Astrocyte (in vitro differentiated cells and primary cell): ENCODE measurements at regions not wholly inside any gene's neighbourhood (a gene's known extent, or its start where the extent isn't known, plus 50 kb on each side); places are given as distances from the start of the nearest gene placed in this dataset.
"Not testable (repeated sequence)": the region's sequence is repeated elsewhere in the genome, so short reads cannot be mapped to it uniquely, and the experiment has no call there.

Experiments used
- DNase-seq: peaks from one replicate; pipeline ENCODE4 v3.0.0-alpha.2; 2010; ENCODE audit warnings: low read depth
- FAIRE-seq: peaks from 2 replicates; lab custom pipeline; 2011; peaks lifted over from hg19 to GRCh38; lab: Jason Lieb, UNC
- H2AFZ ChIP-seq: 2 replicates; pipeline ENCODE4 v1.6.0; 2012; ENCODE audit warnings: low read depth, low read length, inconsistent platforms
- H3K27ac ChIP-seq: 2 replicates; pipeline ENCODE4 v1.5.1; 2011; ENCODE audit warnings: low read depth, low read length, inconsistent platforms
- H3K27me3 ChIP-seq: 2 replicates; pipeline ENCODE4 v1.6.0; 2011; ENCODE audit warnings: low read length, inconsistent platforms; ENCODE audit not compliant: insufficient read depth
- H3K36me3 ChIP-seq: 2 replicates; pipeline ENCODE4 v1.5.1; 2011; ENCODE audit warnings: low read length, inconsistent platforms; ENCODE audit not compliant: insufficient read depth
- H3K4me1 ChIP-seq: 2 replicates; pipeline ENCODE4 v1.5.1; 2011; ENCODE audit warnings: low read length, inconsistent platforms; ENCODE audit not compliant: insufficient read depth
- H3K4me2 ChIP-seq: 2 replicates; pipeline ENCODE4 v1.6.0; 2012; ENCODE audit warnings: low read length, inconsistent platforms
- H3K4me3 ChIP-seq: 2 replicates; pipeline ENCODE4 v1.5.1; 2011; ENCODE audit warnings: low read depth, mild to moderate bottlenecking, low read length, inconsistent platforms; ENCODE audit not compliant: insufficient read depth
- H3K79me2 ChIP-seq: 2 replicates; pipeline ENCODE4 v1.6.0; 2012; ENCODE audit warnings: mild to moderate bottlenecking, low read length, inconsistent platforms; ENCODE audit not compliant: insufficient read depth
- H3K9ac ChIP-seq: 2 replicates; pipeline ENCODE4 v1.6.0; 2012; ENCODE audit warnings: mild to moderate bottlenecking, low read length, inconsistent platforms
- H3K9me3 ChIP-seq: 2 replicates; pipeline ENCODE4 v1.5.1; 2012; ENCODE audit warnings: low read depth, mild to moderate bottlenecking, low read length, inconsistent platforms; ENCODE audit not compliant: insufficient read depth
- H4K20me1 ChIP-seq: 2 replicates; pipeline ENCODE4 v1.6.0; 2012; ENCODE audit warnings: low read length, inconsistent platforms; ENCODE audit not compliant: insufficient read depth
- H3K27ac Mint-ChIP-seq: one replicate; pipeline ENCODE4 v1.8.0; 2021; ENCODE audit warnings: mild to moderate bottlenecking, mixed read lengths; ENCODE audit not compliant: unreplicated experiment
- H3K27me3 Mint-ChIP-seq: one replicate; pipeline ENCODE4 v1.8.0; 2021; ENCODE audit warnings: low read depth, mixed read lengths; ENCODE audit not compliant: unreplicated experiment
- H3K36me3 Mint-ChIP-seq: one replicate; pipeline ENCODE4 v1.8.0; 2021; ENCODE audit warnings: low read depth, mixed read lengths; ENCODE audit not compliant: unreplicated experiment
- H3K4me1 Mint-ChIP-seq: one replicate; pipeline ENCODE4 v1.8.0; 2021; ENCODE audit warnings: low read depth, mixed read lengths; ENCODE audit not compliant: unreplicated experiment
- H3K4me3 Mint-ChIP-seq: one replicate; pipeline ENCODE4 v1.8.0; 2021; ENCODE audit warnings: mild to moderate bottlenecking, moderate library complexity, mixed read lengths; ENCODE audit not compliant: unreplicated experiment
- H3K9me3 Mint-ChIP-seq: one replicate; pipeline ENCODE4 v1.8.0; 2021; ENCODE audit warnings: mild to moderate bottlenecking, mixed read lengths; ENCODE audit not compliant: unreplicated experiment
- CTCF ChIP-seq: IDR thresholded peaks from 2 replicates; pipeline ENCODE4 v1.5.1; 2011; ENCODE audit warnings: low read depth, mild to moderate bottlenecking, inconsistent platforms, low read length, moderate library complexity; ENCODE audit not compliant: insufficient read depth
- EZH2 ChIP-seq: IDR thresholded peaks from 2 replicates; pipeline ENCODE4 v1.6.1; 2012; ENCODE audit warnings: mild to moderate bottlenecking, low read length, inconsistent platforms; ENCODE audit not compliant: insufficient read depth

GRCh38 chr1:188170411-188170810, 1341.7 kb downstream of the PLA2G4A start:
- Mint-ChIP-seq H3K27ac (no peak overlapping the region), H3K27me3 (no peaks in the 10 kb centered on the region), H3K4me3 (no peak overlapping the region), H3K4me1 (no peaks in the 10 kb centered on the region), H3K9me3 (no peaks in the 10 kb centered on the region), H3K36me3 (no peaks in the 10 kb centered on the region)
- no peaks in the 10 kb centered on the region for H3K4me1 ChIP-seq
- DNase-seq (no peak), FAIRE-seq (no peak)
- H3K4me3 ChIP-seq: no peak overlapping the region
- no peaks in the 10 kb centered on the region for H4K20me1 ChIP-seq
- H2AFZ ChIP-seq: no peak overlapping the region
- H3K27ac ChIP-seq: no peak overlapping the region
- no peak overlapping the region for H3K9ac ChIP-seq
- H3K36me3 ChIP-seq: no peaks in the 10 kb centered on the region
- H3K27me3 ChIP-seq: no peaks in the 10 kb centered on the region
- H3K79me2 ChIP-seq: no peaks in the 10 kb centered on the region
- no peak for TF ChIP-seq CTCF
- no peak for TF ChIP-seq EZH2
- H3K4me2 ChIP-seq: no peak overlapping the region
- no peaks in the 10 kb centered on the region for H3K9me3 ChIP-seq

GRCh38 chr1:188170935-188171334, 1342.2 kb downstream of the PLA2G4A start:
- no peaks in the 10 kb centered on the region for H3K36me3 Mint-ChIP-seq
- H3K9ac ChIP-seq: no peak overlapping the region
- no peaks in the 10 kb centered on the region for H3K79me2 ChIP-seq
- H2AFZ ChIP-seq: no peak overlapping the region
- no peak for FAIRE-seq
- no peak overlapping the region for H3K4me3 Mint-ChIP-seq
- no peaks in the 10 kb centered on the region for H3K9me3 Mint-ChIP-seq
- no peaks in the 10 kb centered on the region for H3K27me3 Mint-ChIP-seq
- H4K20me1 ChIP-seq: no peaks in the 10 kb centered on the region
- no peak overlapping the region for H3K27ac ChIP-seq
- H3K9me3 ChIP-seq: no peaks in the 10 kb centered on the region
- H3K4me1 ChIP-seq: no peaks in the 10 kb centered on the region
- H3K4me2 ChIP-seq: no peak overlapping the region
- no peak overlapping the region for H3K27ac Mint-ChIP-seq
- H3K4me3 ChIP-seq: no peak overlapping the region
- TF ChIP-seq EZH2 (no peak), CTCF (no peak)
- H3K4me1 Mint-ChIP-seq: no peaks in the 10 kb centered on the region
- no peak for DNase-seq
- H3K36me3 ChIP-seq: no peaks in the 10 kb centered on the region
- H3K27me3 ChIP-seq: no peaks in the 10 kb centered on the region

- peaks cover 12% of the 10 kb centered on the region for H3K9me3 Mint-ChIP-seq
Measured at GRCh38 chr1:188182063-188182462, 1353.3 kb downstream of the PLA2G4A start.

More at GRCh38 chr1:188182063-188182462, 1353.3 kb downstream of the PLA2G4A start:
- H3K9ac ChIP-seq, H2AFZ ChIP-seq, H3K27ac ChIP-seq, H3K9me3 ChIP-seq, H3K4me1 ChIP-seq, H3K36me3 ChIP-seq, H3K79me2 ChIP-seq, H3K27ac Mint-ChIP-seq, H3K4me3 ChIP-seq, H3K4me3 Mint-ChIP-seq, H3K4me2 ChIP-seq, H3K27me3 ChIP-seq, H3K27me3 Mint-ChIP-seq, DNase-seq, FAIRE-seq, H3K4me1 Mint-ChIP-seq, H4K20me1 ChIP-seq, H3K36me3 Mint-ChIP-seq: not testable (repeated sequence)
